Osteoblast (primary cell): ENCODE measurements at regions not wholly inside any gene's neighbourhood (a gene's known extent, or its start where the extent isn't known, plus 50 kb on each side); places are given as distances from the start of the nearest gene placed in this dataset.

Experiments
- DNase-seq: peaks from one replicate; pipeline ENCODE4 v3.0.0; 2011; ENCODE audit warnings: low spot score, mixed read lengths; ENCODE audit not compliant: insufficient read length; ENCODE audit errors: missing footprints
- H2AFZ ChIP-seq: 2 replicates; pipeline ENCODE4 v1.6.0; 2011; ENCODE audit warnings: mild to moderate bottlenecking, low read length
- H3K27ac ChIP-seq: 2 replicates; pipeline ENCODE4 v1.5.1; 2011; ENCODE audit warnings: mild to moderate bottlenecking, low read depth, low read length, moderate library complexity
- H3K27me3 ChIP-seq: 2 replicates; pipeline ENCODE4 v1.6.0; 2012; ENCODE audit warnings: mild to moderate bottlenecking, control low read depth, inconsistent platforms, low read length, moderate library complexity; ENCODE audit not compliant: insufficient read depth
- H3K36me3 ChIP-seq: 2 replicates; pipeline ENCODE4 v1.5.1; 2011; ENCODE audit warnings: mild to moderate bottlenecking, low read length, control low read depth, moderate library complexity; ENCODE audit not compliant: insufficient read depth
- H3K4me1 ChIP-seq: 2 replicates; pipeline ENCODE4 v1.5.1; 2011; ENCODE audit warnings: mild to moderate bottlenecking, low read length, control low read depth, moderate library complexity; ENCODE audit not compliant: insufficient read depth
- H3K4me2 ChIP-seq: 2 replicates; pipeline ENCODE4 v1.6.0; 2011; ENCODE audit warnings: mild to moderate bottlenecking, low read length; ENCODE audit not compliant: insufficient read depth
- H3K4me3 ChIP-seq: fragments of 200-600 bp; sonication (generic); 3 replicates; pipeline ENCODE4 v1.5.1; 2012; ENCODE audit warnings: mild to moderate bottlenecking, low read length, inconsistent platforms; ENCODE audit not compliant: insufficient read depth
- H3K79me2 ChIP-seq: 2 replicates; pipeline ENCODE4 v1.6.0; 2012; ENCODE audit warnings: mild to moderate bottlenecking, low read length, control low read depth, inconsistent platforms; ENCODE audit not compliant: insufficient read depth
- H3K9me3 ChIP-seq: 2 replicates; pipeline ENCODE4 v1.5.1; 2011; ENCODE audit warnings: low read depth, low read length, control low read depth
- H4K20me1 ChIP-seq: 2 replicates; pipeline ENCODE4 v1.6.0; 2012; ENCODE audit warnings: mild to moderate bottlenecking, low read length, control low read depth; ENCODE audit not compliant: insufficient read depth
- CTCF ChIP-seq: IDR thresholded peaks from 2 replicates; pipeline ENCODE4 v1.5.1; 2011; ENCODE audit warnings: mild to moderate bottlenecking, low read depth, low read length, moderate library complexity; ENCODE audit errors: extremely low read depth

GRCh38 chr13:47175172-47175866, 278.5 kb upstream of the HTR2A start:
- TF ChIP-seq CTCF: no peak
- Histone ChIP-seq H4K20me1 (no peaks in the 10 kb centered on the region), H3K79me2 (no peaks in the 10 kb centered on the region), H3K9me3 (no peaks in the 10 kb centered on the region), H3K4me1 (no peaks in the 10 kb centered on the region), H3K36me3 (no peaks in the 10 kb centered on the region), H3K27ac (peak overlapping the region; percentile 11), H3K27me3 (no peaks in the 10 kb centered on the region), H3K4me3 (no peak overlapping the region), H2AFZ (no peak overlapping the region), H3K4me2 (peak overlapping the region; percentile 37)
- no peak for DNase-seq

- Histone ChIP-seq H3K4me1 (peaks cover 14% of the 10 kb centered on the region), H3K79me2 (no peaks in the 10 kb centered on the region), H4K20me1 (no peaks in the 10 kb centered on the region), H3K9me3 (no peaks in the 10 kb centered on the region), H3K36me3 (no peaks in the 10 kb centered on the region), H3K27ac (no peak overlapping the region), H3K4me2 (no peak overlapping the region), H3K4me3 (no peak overlapping the region), H3K27me3 (no peaks in the 10 kb centered on the region), H2AFZ (no peak overlapping the region)
- no peak for TF ChIP-seq CTCF
- DNase-seq: no peak
These were observed 274.1 kb upstream of the HTR2A start for GRCh38 chr13:47170971-47171370.

- H2AFZ ChIP-seq: peak overlapping the region; percentile 57
- H3K27me3 ChIP-seq: no peaks in the 10 kb centered on the region
- TF ChIP-seq CTCF: no peak
- no peak for DNase-seq
- peaks cover 14% of the 10 kb centered on the region for H3K4me1 ChIP-seq
- H4K20me1 ChIP-seq: no peaks in the 10 kb centered on the region
- peak overlapping the region; percentile 49 for H3K4me3 ChIP-seq
- no peaks in the 10 kb centered on the region for H3K36me3 ChIP-seq
- no peak overlapping the region for H3K27ac ChIP-seq
- H3K4me2 ChIP-seq: peak overlapping the region; percentile 76
- no peaks in the 10 kb centered on the region for H3K9me3 ChIP-seq
- no peaks in the 10 kb centered on the region for H3K79me2 ChIP-seq
These were observed 271.8 kb upstream of the HTR2A start for GRCh38 chr13:47168618-47169017.

GRCh38 chr13:47168066-47168465, 271.2 kb upstream of the HTR2A start:
- Histone ChIP-seq H3K4me1 (peaks cover 14% of the 10 kb centered on the region), H3K4me3 (peak overlapping the region; percentile 49), H3K9me3 (no peaks in the 10 kb centered on the region), H3K36me3 (no peaks in the 10 kb centered on the region), H4K20me1 (no peaks in the 10 kb centered on the region), H2AFZ (peak overlapping the region; percentile 57), H3K27me3 (no peaks in the 10 kb centered on the region), H3K4me2 (peak overlapping the region; percentile 76), H3K79me2 (no peaks in the 10 kb centered on the region), H3K27ac (peak overlapping the region; percentile 7)
- peak; percentile 61 for DNase-seq
- TF ChIP-seq CTCF: no peak
